NCI-H1105 (cell line): ENCODE measurements at regions not wholly inside any gene's neighbourhood (a gene's known extent, or its start where the extent isn't known, plus 50 kb on each side); places are given as distances from the start of the nearest gene placed in this dataset.
"Not testable (repeated sequence)": the region's sequence is repeated elsewhere in the genome, so short reads cannot be mapped to it uniquely, and the experiment has no call there.

Source experiments
- DNase-seq: peaks from one replicate; lab custom pipeline; 2025; lab: John Stamatoyannopoulos, UW

DNA sequence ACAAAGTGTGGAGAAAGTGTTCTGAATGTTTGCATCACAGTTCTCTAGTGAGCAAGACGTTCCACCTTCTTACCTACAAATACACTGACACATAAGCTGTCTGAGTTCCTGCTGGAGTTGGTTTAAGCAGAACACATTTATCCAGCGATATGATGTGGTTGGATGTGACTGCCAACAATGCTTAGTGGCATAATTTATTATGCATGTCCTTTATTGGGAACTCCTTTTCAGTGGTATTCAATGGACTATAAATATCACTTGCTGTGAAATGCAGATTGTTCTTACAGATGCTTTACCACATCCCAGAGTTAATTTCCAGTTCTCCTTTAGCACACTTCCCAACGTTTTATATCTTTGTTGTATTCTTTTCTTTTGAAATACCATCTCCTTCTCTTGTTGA is 222.2 kb downstream of the LURAP1L start:
- no peak for DNase-seq

DNA sequence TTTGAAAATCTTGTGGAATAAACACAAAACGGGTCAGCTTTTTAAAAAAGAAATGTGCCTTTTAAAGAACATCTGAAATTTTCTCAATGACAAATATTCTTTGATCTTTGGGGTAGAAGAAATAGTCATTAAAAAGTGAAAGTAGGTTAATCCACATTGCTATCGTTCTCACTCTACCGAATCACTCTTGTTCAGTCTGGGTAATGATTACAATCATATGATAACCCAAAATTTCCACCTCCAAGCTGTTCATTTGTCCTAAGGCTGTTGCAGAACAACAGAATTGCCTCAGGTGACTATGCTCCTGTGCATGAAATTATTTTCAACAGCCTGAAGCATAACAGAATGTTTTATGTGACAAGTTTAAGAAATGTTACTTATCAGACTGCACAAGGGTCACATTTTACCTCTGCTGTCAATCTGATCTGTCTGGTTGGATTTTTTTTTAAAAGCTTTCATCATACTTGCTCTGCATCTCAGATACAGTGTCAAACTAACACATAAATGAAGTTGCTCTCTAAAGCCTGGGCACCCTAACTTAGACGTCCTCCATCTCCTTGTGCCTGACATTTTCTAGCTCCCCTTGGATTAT is 227.3 kb downstream of the LURAP1L start:
- no peak for DNase-seq

DNA sequence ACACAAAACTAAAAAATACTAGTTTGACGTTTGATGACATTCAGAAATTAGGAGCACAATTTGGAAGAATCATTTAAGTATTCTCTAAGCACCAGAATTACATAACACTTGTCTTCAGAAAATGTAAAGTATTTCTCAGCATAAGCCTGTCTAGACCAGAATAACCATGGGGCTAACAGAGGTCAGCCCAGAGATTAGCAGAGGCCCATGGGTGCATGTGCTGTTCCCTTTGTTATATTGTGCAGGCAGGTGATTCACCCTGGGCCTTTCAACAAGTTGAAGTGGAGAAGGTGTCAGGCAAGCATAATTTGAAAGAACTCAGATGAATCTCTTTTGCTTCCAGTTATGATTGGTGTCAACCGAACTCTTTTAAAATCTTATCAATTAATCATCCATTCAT is 227.9 kb downstream of the LURAP1L start:
- no peak for DNase-seq

DNA sequence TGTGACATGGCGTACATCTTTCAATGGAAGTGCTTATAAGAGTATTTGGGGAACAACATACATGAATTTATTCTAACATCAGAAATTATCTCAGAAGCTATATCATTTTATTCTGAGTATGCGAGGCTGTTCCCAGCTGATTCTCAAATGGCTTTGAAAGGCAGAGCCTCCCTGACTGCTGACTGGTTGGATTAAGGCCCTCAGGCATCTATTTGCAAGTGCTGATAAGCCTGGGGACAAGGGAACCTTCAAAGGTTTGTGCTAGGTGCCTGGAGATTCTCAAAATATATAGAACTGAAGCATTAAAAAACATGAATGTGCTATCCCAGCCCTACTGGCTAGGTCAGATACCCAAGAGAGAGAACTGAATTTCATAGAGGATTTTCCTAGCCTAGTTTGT is 235.1 kb downstream of the LURAP1L start:
- DNase-seq: no peak

DNA sequence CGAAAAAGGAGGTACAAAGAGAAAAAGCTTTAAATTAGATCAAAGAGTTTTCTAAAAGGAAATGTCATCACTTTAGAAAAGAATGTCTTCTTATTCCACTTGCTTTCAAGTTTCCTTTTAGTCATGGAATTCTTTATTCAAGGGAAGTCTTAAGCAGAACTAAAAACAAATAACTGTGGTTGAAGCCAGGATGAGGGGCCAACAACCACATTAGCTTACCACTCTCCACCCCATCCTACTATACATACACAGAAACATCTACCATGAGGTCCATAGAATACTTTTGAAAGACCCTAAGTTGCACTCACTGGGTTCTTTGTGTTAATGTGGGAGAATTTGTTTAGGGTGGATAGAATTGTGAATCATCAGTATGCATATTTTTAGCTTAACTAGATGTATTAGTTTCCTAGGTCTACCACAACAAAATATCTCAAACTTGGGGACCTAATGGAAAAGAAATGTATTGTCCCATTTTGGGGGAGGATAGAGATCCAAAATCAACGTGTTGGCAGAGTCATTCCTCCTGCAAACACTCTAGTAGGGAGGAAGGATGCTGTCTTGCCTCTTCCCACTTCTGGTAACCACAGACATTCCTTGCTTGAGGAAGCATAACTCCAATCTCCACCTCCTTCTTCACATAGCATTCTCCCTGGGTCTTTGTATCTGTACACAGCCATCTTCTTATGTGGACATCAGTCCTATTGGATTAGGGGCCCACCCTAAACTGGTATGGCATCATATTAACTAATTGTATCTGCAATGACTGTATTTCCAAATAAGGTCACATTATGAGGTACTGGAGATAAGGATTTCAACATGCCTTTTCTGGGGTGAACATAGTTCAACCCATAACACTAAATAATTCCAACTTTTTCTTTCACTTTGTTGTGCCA is 239.4 kb downstream of the LURAP1L start:
- DNase-seq: no peak

DNA sequence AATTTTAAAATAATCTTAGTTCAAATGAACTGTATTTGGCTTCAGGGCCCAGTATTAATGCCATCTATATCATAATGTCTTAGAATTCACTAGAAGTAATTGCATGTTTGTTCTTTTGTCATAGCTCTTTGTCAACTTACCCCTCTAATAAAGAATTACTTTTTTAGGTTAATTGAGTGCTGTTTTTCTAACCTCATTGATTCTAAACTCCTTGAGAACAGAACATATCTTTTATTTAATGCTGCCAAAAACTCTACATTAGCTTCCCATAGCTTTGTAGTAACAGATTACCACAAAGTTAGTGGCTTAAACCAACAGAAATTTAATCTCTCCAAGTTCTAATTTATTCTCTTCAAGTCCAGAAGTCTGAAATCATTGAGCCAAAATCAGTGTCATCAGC is 242.4 kb downstream of the LURAP1L start:
- DNase-seq: no peak

DNA sequence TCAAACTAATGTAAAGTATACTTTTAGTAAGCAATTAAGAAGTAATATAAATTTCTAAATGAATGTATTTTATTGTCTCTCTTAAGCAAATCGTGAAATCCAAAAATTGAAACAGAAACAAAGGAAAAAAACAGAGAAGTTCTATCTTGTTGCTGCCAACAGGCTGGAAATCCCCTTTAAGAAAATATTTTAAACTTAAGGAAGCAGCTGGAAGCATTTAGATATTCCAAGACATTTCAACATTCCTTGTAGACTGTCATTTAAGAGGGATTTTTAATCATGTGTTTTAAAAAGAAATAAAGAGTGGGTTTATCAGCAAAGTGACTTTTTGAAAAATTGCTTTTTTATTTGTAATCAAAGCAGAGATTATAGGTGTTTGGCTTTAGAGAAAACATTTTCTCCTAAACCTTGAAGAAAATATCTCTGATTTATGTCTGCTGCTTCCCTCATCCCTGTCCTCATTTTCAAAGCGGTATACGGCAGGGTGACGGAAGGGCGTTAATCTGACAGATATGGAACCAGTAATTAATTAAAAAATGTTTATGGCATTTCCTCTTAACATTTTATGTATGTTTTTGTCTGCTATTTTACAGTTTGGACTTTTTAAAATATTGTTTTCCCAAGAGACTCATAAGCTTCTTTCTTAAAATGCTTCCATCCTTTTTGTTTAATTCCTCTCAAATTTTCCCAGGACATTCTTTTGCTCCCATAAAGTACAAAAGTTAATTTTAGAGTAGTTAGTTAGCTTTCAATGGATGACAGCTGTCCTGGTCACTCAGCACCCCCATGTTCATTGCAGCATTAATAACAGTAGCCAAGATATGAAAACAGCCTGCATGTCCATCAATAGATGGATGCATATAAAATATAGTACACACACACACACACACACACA is 245.6 kb downstream of the LURAP1L start:
- no peak for DNase-seq

DNA sequence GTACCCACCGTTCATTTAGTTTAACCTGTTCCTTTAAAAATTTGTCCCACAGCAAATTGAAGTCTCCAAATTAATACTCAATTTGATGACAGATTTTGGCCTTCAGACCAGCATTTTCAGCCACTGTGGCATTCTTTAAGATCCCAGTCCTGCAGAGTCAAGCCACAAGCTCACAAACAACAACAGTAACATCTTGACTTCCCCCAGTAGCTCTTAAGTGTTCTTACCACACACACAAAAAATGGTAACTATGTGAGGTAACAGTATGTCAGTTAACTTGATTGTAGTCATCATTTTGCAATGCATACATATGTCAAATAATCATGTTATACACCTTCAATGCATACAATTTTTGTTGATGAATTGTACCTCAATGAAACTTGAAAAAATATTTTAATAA is 247.9 kb downstream of the LURAP1L start:
- no peak for DNase-seq

DNA sequence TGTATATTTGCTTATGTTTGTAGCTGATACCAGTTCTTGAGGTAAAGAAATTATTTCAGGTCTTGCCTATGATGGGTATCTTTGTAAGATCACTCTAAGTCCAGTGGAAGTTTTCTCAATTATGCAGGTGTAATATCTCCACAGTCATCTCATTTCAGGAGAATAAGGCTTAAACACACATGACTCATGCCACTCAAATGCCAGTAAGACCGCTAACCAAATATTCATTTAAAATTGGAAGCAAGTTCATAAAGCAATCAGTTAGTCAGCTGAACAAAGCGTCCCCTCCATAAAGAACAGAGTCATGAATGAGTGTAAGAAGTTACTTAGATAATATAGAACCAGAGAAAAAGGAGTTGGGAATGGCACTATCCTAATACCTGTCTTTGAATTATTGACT is 248.7 kb downstream of the LURAP1L start:
- no peak for DNase-seq

DNA sequence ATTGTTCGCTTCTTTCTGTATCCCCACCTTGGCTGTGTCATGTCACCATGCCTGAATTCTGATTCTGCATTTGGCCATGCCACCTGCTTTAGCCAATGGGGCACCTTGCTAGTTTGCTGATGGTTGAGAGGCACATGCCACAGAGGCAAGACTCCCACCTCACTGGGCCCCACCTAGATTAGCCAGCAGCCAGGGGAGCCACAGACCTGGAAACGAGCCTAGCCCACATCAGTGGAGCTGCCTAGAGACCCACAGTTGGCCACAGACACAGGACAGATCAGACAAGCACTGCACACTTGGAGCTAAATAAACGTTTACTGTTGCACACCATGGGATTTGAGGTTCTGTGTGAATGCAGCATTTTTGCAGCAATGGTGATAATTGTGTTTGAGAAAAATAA is 252.1 kb downstream of the LURAP1L start:
- no peak for DNase-seq

DNA sequence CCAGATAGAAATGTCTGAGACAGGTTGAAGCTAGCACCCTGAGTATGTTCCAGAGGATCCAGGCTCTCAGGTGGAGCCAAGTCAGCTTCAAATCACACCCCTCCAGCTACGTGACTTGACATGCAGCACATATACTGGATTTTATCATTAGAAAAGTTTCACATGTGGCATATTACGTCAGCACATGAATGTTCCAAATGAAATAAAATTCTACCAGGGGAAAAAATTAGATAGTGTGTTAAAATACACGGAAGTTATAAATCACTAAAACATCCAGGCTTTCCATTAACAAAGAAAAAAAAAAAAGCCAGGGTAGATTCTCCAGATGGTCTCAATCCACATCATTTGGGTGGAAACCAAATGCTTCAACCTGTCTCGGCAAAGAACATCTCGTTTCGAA is 251.6 kb downstream of the MPDZ start:
- no peak for DNase-seq

DNA sequence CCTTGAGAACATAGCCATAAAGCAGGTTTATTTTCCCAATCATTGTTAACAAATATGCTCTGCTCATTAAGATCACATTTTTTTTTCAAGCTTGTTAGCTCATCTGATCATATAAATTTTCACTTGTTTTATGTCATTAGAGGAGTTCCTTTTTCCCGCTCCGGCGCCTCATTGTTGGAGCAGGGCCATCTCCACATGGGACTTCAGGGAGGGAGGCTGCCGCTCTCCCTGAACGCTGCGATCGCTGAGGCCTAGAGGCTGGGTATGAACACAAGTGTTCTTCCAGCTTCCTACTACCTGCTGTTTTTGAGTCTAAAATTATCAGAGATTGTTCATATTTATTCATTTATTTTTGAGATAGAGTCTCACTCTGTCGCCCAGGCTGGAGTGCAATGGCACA is 246.9 kb downstream of the MPDZ start:
- DNase-seq: no peak

DNA sequence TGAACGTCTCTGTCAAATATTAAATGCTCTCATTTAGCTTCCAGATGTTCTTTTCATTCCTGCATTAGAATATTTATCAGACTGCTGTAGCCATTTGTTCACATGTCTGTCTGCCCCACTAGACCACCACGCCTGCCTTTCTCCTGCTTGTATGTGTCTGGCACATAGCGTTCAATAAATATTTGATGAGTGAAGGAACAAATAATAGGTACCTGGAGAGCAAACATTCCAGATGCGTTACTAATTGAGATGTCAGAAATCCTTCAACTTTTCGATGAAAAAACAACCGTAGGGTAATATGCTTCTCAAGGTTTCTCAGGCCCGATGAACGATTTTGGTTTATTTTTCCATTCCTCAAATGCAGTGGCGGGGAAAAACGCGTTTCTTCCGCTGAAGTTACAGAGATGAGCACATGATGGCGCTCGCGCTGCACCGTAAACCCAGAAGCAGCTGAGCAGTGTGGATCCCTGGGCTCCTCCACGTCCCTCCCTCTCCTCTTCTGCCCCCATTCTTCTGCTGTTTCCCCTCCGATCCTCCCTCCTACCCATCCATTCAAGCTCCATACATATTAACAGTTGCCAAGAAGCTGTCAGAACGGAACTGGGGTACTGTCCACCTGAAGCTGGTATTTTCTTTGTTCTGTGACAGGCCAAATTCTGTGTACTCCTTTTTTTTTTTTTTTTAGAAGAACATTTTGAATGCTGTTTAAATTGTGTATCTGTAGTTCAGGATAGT is 245.4 kb downstream of the MPDZ start:
- peak; percentile 81 for DNase-seq

DNA sequence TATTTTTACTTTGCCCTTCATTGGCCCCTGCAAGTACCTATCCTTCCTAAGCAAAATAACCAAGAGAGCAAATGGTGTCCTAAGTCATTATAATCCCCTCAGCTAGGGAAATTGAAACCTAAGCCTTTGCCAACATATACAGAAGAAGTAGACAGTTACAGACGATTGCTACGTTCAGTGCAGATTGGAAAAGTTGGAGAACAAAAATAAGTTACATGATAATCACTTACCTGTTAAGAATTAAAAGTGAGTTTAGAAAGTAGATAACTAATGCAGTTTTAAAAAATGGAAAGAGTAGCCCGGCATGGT is 244.8 kb downstream of the MPDZ start:
- no peak for DNase-seq

DNA sequence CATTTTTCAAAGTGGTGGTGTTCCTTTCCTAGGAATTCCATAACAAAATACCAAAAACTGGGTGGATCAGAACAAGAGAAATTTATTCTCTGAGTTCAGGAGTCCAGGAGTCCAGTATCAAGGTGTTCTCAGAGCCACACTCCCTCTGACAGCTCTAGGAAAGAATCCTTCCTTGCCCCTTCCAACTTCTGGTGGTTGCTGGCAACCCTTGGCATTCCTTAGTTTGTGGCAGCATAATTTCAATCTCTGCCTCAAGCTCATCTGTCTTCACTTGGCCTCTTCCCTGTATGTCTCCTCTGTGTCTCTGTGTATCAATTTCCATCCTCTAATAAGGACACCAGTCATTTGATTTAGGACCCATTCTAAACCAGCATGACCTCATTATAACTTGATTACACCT is 243.7 kb downstream of the MPDZ start:
- DNase-seq: no peak

DNA sequence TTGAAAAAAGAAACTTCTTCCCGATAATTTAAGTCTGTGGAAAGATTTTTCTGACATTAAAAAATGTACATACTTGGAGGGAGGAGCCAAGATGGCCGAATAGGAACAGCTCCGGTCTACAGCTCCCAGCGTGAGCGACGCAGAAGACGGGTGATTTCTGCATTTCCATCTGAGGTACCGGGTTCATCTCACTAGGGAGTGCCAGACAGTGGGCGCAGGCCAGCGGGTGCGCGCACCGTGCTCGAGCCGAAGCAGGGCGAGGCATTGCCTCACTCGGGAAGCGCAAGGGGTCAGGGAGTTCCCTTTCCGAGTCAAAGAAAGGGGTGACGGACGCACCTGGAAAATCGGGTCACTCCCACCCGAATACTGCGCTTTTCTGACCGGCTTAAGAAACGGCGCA is 241.7 kb downstream of the MPDZ start:
- not testable (repeated sequence) for DNase-seq

DNA sequence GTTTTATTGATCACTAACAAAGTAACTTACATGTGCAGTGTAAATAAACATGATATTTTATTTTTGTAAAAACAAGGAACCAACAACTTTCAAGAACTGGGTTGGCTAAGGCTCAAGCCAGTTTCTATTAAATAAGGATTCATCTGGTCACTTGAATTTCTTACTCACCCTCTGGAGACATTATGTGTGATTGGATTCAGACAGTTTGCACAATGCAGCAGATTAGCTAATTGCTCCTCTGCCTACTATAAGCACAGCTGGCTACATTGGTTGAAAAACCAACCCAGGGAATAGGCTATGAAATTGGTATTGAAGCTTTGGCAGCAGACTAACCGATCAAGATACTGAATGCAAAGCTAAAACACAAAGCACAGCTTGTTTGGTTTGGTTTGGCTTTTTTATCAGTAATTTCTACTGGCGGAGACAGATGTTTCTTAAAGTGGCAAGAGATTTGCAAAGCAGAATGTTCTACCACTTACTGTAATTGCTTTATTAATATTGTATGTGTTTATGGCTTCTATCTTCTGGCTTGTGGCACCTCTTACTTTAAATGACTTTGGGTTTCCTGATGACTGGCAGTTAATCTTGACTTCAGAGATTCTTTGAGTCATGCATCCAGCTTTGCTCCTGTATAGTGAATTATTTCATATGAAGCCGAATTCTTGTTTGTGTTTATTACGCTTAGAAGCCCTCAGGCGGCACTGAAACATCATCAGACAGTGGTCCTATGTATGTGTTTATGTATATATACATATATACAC is 231.5 kb downstream of the MPDZ start:
- DNase-seq: peak; percentile 7

DNA sequence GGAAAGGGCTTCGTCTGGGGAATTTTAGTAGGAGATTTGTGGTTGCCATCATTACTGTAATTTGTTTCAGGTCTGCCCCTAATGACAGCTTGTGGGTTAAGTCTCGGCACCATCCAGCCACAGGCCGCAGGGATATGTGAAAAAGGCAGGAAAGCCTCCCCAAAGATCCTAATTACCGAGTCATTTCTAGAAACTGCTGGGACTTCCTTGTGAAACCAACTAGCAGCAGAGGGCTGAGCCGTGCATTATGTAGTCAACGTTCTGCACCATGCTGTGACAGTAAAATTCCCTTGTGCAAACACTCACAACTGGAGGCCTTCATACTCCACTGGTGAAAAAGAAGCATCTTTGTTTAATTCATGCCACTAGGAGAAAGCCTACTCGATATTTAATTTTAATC is 230.3 kb downstream of the MPDZ start:
- no peak for DNase-seq

DNA sequence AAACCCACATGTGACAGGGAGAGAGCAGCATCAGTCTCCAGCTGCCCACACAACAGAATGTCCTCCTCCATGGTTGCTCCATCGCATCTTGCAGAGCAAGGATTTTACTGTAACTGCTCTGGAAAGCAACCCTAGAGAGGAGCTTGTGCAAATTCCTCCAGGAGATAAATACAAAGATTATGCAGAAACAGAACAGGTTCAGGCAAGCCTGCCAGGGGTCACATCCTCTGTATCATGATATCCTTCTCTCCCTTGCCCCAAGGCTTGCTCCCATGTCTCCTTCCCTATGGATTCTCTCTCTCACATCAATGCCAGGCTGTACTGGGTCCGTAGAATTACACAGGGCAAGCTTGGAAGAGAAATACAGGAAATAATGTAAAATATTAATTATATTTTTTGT is 226.0 kb downstream of the MPDZ start:
- DNase-seq: no peak

DNA sequence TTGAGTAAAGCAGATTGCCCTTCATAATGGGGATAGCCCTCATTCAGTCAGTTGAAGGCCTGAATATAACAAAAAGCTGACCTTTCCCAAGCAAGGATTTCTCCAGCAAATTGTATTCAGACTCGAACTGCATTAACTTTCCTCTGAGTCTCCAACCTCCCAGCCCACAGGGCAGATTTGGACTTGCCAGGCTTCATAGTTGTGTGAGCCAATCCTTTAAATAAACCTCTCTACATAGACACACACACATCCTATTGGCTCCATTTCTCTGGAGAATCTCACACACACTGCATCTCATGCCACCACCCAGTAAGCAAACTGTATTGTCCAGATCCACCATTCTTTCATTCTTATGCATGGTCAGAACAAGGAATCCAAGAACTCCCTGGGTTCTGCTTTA is 225.1 kb downstream of the MPDZ start:
- DNase-seq: no peak
